DND-41 (cell line): ENCODE measurements at regions not wholly inside any gene's neighbourhood (a gene's known extent, or its start where the extent isn't known, plus 50 kb on each side); places are given as distances from the start of the nearest gene placed in this dataset.

ENCODE experiments used
- ATAC-seq: fragments of 200-7000 bp; cut with Tn5 transposase; 3 replicates; pipeline ENCODE4 v1.9.1; 2021; ENCODE audit warnings: low read depth; ENCODE audit not compliant: insufficient read depth
- DNase-seq: peaks from one replicate; pipeline ENCODE4 v3.0.0-alpha.2; 2020
- H2AFZ ChIP-seq: 2 replicates; pipeline ENCODE4 v1.6.0; 2012; ENCODE audit warnings: low read depth, low read length
- H3K27ac ChIP-seq: 2 replicates; pipeline ENCODE4 v1.5.1; 2012; ENCODE audit warnings: low read length, inconsistent platforms
- H3K27me3 ChIP-seq: fragments of 200-600 bp; sonication (generic); 2 replicates; pipeline ENCODE4 v1.6.0; 2012; ENCODE audit warnings: low read length, mild to moderate bottlenecking, inconsistent platforms; ENCODE audit not compliant: insufficient read depth, poor library complexity
- H3K36me3 ChIP-seq: 2 replicates; pipeline ENCODE4 v1.5.1; 2012; ENCODE audit warnings: low read length, inconsistent platforms; ENCODE audit not compliant: insufficient read depth
- H3K4me1 ChIP-seq: 2 replicates; pipeline ENCODE4 v1.5.1; 2012; ENCODE audit warnings: mild to moderate bottlenecking, low read length; ENCODE audit not compliant: insufficient read depth
- H3K4me2 ChIP-seq: 2 replicates; pipeline ENCODE4 v1.6.0; 2012; ENCODE audit warnings: mild to moderate bottlenecking, moderate library complexity, low read length, inconsistent platforms; ENCODE audit not compliant: insufficient read depth
- H3K4me3 ChIP-seq, 2 experiments: fragments of 200-600 bp in 1 of 2; shearing (Covaris generic) in 1 of 2; 2 replicates each; pipeline ENCODE4 v1.5.1; 2012 to 2016; ENCODE audit warnings: inconsistent platforms in 2 of 2, low read length in 2 of 2, mild to moderate bottlenecking in 2 of 2, low read depth in 1 of 2, moderate library complexity in 1 of 2
- H3K79me2 ChIP-seq: 2 replicates; pipeline ENCODE4 v1.6.0; 2012; ENCODE audit warnings: low read length, inconsistent platforms; ENCODE audit not compliant: insufficient read depth
- H3K9ac ChIP-seq: 2 replicates; pipeline ENCODE4 v1.6.0; 2012; ENCODE audit warnings: low read depth, mild to moderate bottlenecking, inconsistent platforms, low read length, moderate library complexity
- H3K9me3 ChIP-seq: 2 replicates; pipeline ENCODE4 v1.5.1; 2012; ENCODE audit warnings: low read length, moderate library complexity, mild to moderate bottlenecking, inconsistent platforms; ENCODE audit not compliant: insufficient read depth, severe bottlenecking
- H4K20me1 ChIP-seq: 2 replicates; pipeline ENCODE4 v1.6.0; 2012; ENCODE audit warnings: low read length; ENCODE audit not compliant: insufficient read depth
- EZH2 ChIP-seq: IDR thresholded peaks from 3 replicates; pipeline ENCODE4 v1.6.1; 2012; ENCODE audit warnings: borderline replicate concordance, low read depth, mild to moderate bottlenecking, moderate library complexity, low read length, inconsistent platforms; ENCODE audit not compliant: severe bottlenecking
- TF ChIP-seq, protein P1 (sequence below): IDR thresholded peaks from 2 replicates; pipeline ENCODE4 v1.5.1; 2012; ENCODE audit warnings: borderline replicate concordance, low read length, moderate library complexity, mild to moderate bottlenecking; ENCODE audit not compliant: poor library complexity, severe bottlenecking; ENCODE audit errors: extremely low read depth

DNA sequence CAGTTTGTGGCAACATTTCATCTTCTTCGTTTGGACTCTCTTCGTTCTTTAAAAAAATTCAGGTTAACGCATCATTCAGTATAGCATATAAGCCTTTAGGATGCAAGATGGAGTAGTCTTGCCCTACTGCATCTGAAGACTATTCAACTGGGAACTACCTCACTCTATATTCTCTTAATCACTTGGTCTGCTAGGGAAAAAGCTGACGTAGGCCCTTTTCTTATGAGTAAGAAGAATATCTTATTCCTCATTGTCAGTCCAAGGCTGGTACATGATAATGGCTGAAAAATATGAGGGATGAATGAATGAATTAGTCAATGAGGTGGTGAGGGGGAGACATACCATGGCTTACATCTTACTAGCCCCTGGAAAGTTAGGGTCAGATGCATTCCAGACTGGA, 294.2 kb downstream of the GPATCH2 start:
- no peak overlapping the region for H2AFZ ChIP-seq
- TF ChIP-seq EZH2, result no peak
- TF ChIP-seq, protein P1, sequence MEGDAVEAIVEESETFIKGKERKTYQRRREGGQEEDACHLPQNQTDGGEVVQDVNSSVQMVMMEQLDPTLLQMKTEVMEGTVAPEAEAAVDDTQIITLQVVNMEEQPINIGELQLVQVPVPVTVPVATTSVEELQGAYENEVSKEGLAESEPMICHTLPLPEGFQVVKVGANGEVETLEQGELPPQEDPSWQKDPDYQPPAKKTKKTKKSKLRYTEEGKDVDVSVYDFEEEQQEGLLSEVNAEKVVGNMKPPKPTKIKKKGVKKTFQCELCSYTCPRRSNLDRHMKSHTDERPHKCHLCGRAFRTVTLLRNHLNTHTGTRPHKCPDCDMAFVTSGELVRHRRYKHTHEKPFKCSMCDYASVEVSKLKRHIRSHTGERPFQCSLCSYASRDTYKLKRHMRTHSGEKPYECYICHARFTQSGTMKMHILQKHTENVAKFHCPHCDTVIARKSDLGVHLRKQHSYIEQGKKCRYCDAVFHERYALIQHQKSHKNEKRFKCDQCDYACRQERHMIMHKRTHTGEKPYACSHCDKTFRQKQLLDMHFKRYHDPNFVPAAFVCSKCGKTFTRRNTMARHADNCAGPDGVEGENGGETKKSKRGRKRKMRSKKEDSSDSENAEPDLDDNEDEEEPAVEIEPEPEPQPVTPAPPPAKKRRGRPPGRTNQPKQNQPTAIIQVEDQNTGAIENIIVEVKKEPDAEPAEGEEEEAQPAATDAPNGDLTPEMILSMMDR, result no peak
- DNase-seq, result no peak
- ATAC-seq, result no peak
- no peaks in the 10 kb centered on the region for H4K20me1 ChIP-seq
- no peak overlapping the region for H3K27ac ChIP-seq
- H3K27me3 ChIP-seq, result no peaks in the 10 kb centered on the region
- H3K79me2 ChIP-seq, result no peaks in the 10 kb centered on the region
- H3K4me3 ChIP-seq, result no peak overlapping the region
- H3K9ac ChIP-seq, result no peak overlapping the region
- H3K9me3 ChIP-seq, result no peaks in the 10 kb centered on the region
- no peaks in the 10 kb centered on the region for H3K4me1 ChIP-seq
- H3K4me2 ChIP-seq, result no peak overlapping the region
- H3K36me3 ChIP-seq, result no peaks in the 10 kb centered on the region

DNA sequence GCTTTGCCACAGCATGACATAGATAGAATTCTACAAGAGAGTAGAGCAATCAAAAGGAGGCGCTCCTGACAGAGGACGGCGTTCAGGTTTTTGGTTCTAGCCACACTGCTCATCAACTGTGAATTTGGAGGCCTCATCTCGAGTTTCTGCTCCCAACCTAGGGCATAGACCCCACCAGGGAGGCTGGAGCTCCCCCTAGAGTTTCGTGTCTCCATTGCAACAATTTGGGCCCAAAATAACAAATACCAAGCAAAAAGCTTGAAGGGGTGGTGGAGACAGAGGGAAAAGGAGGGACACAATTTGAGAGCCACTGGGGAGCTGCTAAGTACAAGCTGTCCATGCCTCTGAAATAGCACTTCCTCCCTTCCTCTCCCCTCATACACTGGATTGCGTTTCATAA, 297.0 kb downstream of the GPATCH2 start:
- Histone ChIP-seq H3K4me3 (no peak overlapping the region), H3K9ac (no peak overlapping the region), H3K27me3 (no peaks in the 10 kb centered on the region), H3K79me2 (no peaks in the 10 kb centered on the region), H3K4me1 (no peaks in the 10 kb centered on the region), H3K9me3 (no peaks in the 10 kb centered on the region), H3K27ac (no peak overlapping the region), H2AFZ (no peak overlapping the region), H4K20me1 (no peaks in the 10 kb centered on the region), H3K4me2 (no peak overlapping the region), H3K36me3 (no peaks in the 10 kb centered on the region)
- DNase-seq (peak; percentile 7), ATAC-seq (peak; percentile 29; the same call in 1 of the 3 replicates)
- TF ChIP-seq, protein P1, result peak; percentile 49
- TF ChIP-seq EZH2, result no peak

DNA sequence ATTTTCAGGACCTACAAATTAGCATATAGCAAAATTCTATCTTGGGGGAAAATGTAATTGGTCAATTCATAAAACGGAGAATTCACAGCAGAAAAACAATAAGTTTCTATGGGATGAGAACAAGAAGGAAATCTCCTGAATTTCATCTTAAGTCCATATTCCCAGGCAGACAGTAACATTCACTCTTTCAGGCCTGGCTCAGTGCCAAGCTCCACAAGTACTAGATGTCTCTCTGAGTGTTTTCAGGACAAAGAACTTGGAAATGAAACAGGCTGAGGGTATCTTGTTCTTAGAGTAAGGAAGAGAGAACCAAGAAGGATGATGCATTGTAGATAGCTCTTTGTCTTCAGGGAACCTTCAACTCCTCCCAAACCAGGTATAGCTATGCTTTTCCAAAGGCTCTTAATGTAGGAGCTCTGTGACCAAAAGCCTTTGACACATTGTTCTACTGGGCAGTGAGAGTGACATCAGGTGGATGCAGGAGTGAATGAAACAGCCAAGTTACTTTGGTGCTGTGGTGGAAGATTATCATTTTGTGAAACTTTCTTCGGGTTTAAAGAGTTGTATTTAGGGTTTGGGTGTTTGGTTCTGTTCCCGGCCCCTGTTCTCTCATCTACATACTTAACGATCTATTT, 298.3 kb downstream of the GPATCH2 start:
- Histone ChIP-seq H3K4me2 (no peak overlapping the region), H3K9ac (no peak overlapping the region), H2AFZ (no peak overlapping the region), H3K36me3 (no peaks in the 10 kb centered on the region), H3K79me2 (no peaks in the 10 kb centered on the region), H3K4me1 (no peaks in the 10 kb centered on the region), H3K27ac (no peak overlapping the region), H3K4me3 (no peak overlapping the region), H3K27me3 (no peaks in the 10 kb centered on the region), H4K20me1 (no peaks in the 10 kb centered on the region), H3K9me3 (no peaks in the 10 kb centered on the region)
- no peak for TF ChIP-seq EZH2
- TF ChIP-seq, protein P1, result no peak
- no peak for ATAC-seq
- DNase-seq, result no peak

DNA sequence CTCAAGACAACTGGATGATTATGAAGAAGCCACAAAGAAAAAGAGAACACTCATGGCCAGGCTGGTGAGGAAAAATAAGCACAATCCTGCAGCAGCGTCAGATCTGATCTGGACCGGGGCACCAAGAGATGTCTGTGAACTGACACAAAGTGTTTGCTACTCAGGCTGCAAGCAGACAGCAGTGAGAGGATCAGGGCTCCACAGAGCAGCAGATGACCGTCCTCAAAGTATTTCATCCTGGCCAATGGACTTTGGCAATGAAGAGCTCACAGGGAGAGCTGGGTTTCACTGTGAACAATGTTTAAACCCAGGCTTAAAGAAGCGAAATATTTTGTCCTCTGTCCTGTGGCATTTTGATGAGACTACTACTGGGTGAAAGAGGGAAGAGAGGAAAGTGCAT, 299.2 kb downstream of the GPATCH2 start:
- no peaks in the 10 kb centered on the region for H3K27me3 ChIP-seq
- H3K79me2 ChIP-seq, result no peaks in the 10 kb centered on the region
- ATAC-seq (no peak), DNase-seq (no peak)
- no peak for TF ChIP-seq EZH2
- TF ChIP-seq, protein P1, result no peak
- H3K4me2 ChIP-seq, result no peak overlapping the region
- no peak overlapping the region for H3K27ac ChIP-seq
- H3K4me3 ChIP-seq, result no peak overlapping the region
- H3K9me3 ChIP-seq, result no peaks in the 10 kb centered on the region
- H2AFZ ChIP-seq, result no peak overlapping the region
- H4K20me1 ChIP-seq, result no peaks in the 10 kb centered on the region
- no peak overlapping the region for H3K9ac ChIP-seq
- H3K4me1 ChIP-seq, result no peaks in the 10 kb centered on the region
- H3K36me3 ChIP-seq, result no peaks in the 10 kb centered on the region
